ENCODE measurements at regions not wholly inside any gene's neighbourhood (a gene's known extent, or its start where the extent isn't known, plus 50 kb on each side); places are given as distances from the start of the nearest gene placed in this dataset.

DNA sequence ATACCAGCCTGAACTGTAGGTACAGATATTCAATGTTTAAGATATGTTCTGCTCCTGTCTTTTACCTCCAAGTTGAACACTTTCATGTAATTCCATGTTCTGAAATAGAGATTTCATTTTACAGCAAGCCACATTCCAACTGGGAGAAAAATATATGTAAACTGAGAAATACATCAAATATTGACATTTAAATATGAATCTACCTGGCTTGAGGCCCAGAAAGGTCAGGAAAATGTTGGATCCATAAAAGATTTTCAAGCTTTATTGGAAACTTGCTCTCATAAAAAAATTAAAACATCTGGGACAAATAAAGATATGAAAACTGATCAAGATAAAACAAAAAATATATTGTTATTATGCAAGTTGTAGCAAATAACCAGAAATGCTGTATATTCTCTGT is 1078.7 kb upstream of the ATXN8OS start:
- TF ChIP-seq TEAD4 (IDR thresholded peaks at IDR 0.05) (no peak), EGR1 (IDR thresholded peaks at IDR 0.05) (no peak), EP300 (IDR thresholded peaks at IDR 0.05; ENCODE audit: borderline replicate concordance) (no peak), TAF1 (IDR thresholded peaks at IDR 0.05; ENCODE audit: low read depth) (no peak)
- TF ChIP-seq, protein P1, sequence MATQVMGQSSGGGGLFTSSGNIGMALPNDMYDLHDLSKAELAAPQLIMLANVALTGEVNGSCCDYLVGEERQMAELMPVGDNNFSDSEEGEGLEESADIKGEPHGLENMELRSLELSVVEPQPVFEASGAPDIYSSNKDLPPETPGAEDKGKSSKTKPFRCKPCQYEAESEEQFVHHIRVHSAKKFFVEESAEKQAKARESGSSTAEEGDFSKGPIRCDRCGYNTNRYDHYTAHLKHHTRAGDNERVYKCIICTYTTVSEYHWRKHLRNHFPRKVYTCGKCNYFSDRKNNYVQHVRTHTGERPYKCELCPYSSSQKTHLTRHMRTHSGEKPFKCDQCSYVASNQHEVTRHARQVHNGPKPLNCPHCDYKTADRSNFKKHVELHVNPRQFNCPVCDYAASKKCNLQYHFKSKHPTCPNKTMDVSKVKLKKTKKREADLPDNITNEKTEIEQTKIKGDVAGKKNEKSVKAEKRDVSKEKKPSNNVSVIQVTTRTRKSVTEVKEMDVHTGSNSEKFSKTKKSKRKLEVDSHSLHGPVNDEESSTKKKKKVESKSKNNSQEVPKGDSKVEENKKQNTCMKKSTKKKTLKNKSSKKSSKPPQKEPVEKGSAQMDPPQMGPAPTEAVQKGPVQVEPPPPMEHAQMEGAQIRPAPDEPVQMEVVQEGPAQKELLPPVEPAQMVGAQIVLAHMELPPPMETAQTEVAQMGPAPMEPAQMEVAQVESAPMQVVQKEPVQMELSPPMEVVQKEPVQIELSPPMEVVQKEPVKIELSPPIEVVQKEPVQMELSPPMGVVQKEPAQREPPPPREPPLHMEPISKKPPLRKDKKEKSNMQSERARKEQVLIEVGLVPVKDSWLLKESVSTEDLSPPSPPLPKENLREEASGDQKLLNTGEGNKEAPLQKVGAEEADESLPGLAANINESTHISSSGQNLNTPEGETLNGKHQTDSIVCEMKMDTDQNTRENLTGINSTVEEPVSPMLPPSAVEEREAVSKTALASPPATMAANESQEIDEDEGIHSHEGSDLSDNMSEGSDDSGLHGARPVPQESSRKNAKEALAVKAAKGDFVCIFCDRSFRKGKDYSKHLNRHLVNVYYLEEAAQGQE (IDR thresholded peaks at IDR 0.05; ENCODE audit: low read depth), result no peak
- TF ChIP-seq, protein P2, sequence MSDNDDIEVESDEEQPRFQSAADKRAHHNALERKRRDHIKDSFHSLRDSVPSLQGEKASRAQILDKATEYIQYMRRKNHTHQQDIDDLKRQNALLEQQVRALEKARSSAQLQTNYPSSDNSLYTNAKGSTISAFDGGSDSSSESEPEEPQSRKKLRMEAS (IDR thresholded peaks at IDR 0.05), result no peak
